Right lobe of liver (tissue), 4 donors: ENCODE measurements at regions not wholly inside any gene's neighbourhood (a gene's known extent, or its start where the extent isn't known, plus 50 kb on each side); places are given as distances from the start of the nearest gene placed in this dataset.

ENCODE experiments used
- CTCF ChIP-seq, 4 donors: fragments of 200-600 bp in 3 of 4; fragments of 450-650 bp in 1 of 4; IDR thresholded peaks; one replicate each; pipeline versions ENCODE4 v1.5.1 to v1.8.0; 2016 to 2022; ENCODE audit warnings: antibody characterized with exemption in 4 of 4, mild to moderate bottlenecking in 2 of 4
- POLR2A ChIP-seq: fragments of 450-650 bp; IDR thresholded peaks from one replicate; pipeline ENCODE4 v1.6.1; 2017; ENCODE audit warnings: antibody characterized with exemption, mild to moderate bottlenecking
- donor health status: DM: no; HTN: no; CAD: no.
- donor health status: DM: no; HTN: no; CAD: no.
- donor health status: DM: no; HTN: yes; CAD: no.

GRCh38 chr6:4676016-4676415, 100.2 kb upstream of the CDYL start:
- TF ChIP-seq POLR2A (no peak), CTCF (IDR thresholded peaks at IDR 0.05) (no peak)
